Neural progenitor cell (in vitro differentiated cells): ENCODE measurements at regions not wholly inside any gene's neighbourhood (a gene's known extent, or its start where the extent isn't known, plus 50 kb on each side); places are given as distances from the start of the nearest gene placed in this dataset.

Experiments
- CTCF ChIP-seq: fragments of 200-600 bp; sonication (generic); IDR thresholded peaks from 2 replicates; pipeline ENCODE4 v1.5.1; 2017; ENCODE audit warnings: antibody characterized with exemption, mild to moderate bottlenecking
- EZH2 ChIP-seq: fragments of 200-600 bp; sonication (generic); IDR thresholded peaks from 2 replicates; pipeline ENCODE4 v1.6.1; 2017; ENCODE audit warnings: antibody characterized with exemption, mild to moderate bottlenecking, moderate library complexity
- EZH2phosphoT487 ChIP-seq: fragments of 200-600 bp; sonication (generic); IDR thresholded peaks from 2 replicates; pipeline ENCODE4 v1.6.1; 2017; ENCODE audit warnings: antibody characterized with exemption

GRCh38 chr4:23113104-23113503 lies 420.4 kb downstream of the GBA3 start:
- TF ChIP-seq EZH2phosphoT487 (no peak), CTCF (no peak), EZH2 (no peak)
